Left cardiac atrium (tissue), 4 donors: ENCODE measurements at regions not wholly inside any gene's neighbourhood (a gene's known extent, or its start where the extent isn't known, plus 50 kb on each side); places are given as distances from the start of the nearest gene placed in this dataset.
A peak's percentile ranks its signal among the peaks of the same experiment; 100 is the strongest.
"Not testable (repeated sequence)": the region's sequence is repeated elsewhere in the genome, so short reads cannot be mapped to it uniquely, and the experiment has no call there.

Experiments used
- ATAC-seq, 2 donors: fragments of 200-7000 bp; cut with Tn5 transposase; one replicate each; pipeline ENCODE4 v1.9.1; 2020; ENCODE audit warnings: mild to moderate bottlenecking in 2 of 2, moderate library complexity in 2 of 2
- DNase-seq: peaks from one replicate; pipeline ENCODE4 v3.0.0-alpha.2; 2020
- intact Hi-C, 2 donors: fragments of 100-400 bp; cut with DNase I; formaldehyde crosslinking; loops; one replicate each; pipeline versions ENCODE4 v1.14.1 to v1.15.1; 2022 to 2023
- donor health status: DM: no; HTN: yes; CAD: no.
- donor health status: DM: no; HTN: yes; CAD: no; lungs with severe emphysema.
- donor health status: DM: yes; HTN: yes; CAD: no.
- donor health status: Dilated cardiomyopathy.

GRCh38 chr3:189375532-189375931, 203.8 kb downstream of the TPRG1 start:
- DNase-seq: no peak
- intact Hi-C loops: no loop called here
- no peak for ATAC-seq

GRCh38 chr3:189383630-189384029, 211.9 kb downstream of the TPRG1 start:
- intact Hi-C loops: no loop called here
- DNase-seq (no peak), ATAC-seq (no peak)

- ATAC-seq, DNase-seq, intact Hi-C loops: not testable (repeated sequence)
Observed at GRCh38 chr3:189385880-189386279, 214.1 kb downstream of the TPRG1 start.

- DNase-seq (no peak), ATAC-seq (no peak)
- intact Hi-C loops: no loop called here
Observed at GRCh38 chr3:189386739-189387138, 215.0 kb downstream of the TPRG1 start.

- no peak for DNase-seq
- no peak for ATAC-seq
- intact Hi-C loops: no loop called here
Observed at GRCh38 chr3:189389346-189389745, 217.6 kb downstream of the TPRG1 start.

GRCh38 chr3:189393598-189393997, 221.8 kb downstream of the TPRG1 start:
- intact Hi-C loops: no loop called here
- DNase-seq: no peak
- peak in 1 of 2 donors; percentile 33 for ATAC-seq

GRCh38 chr3:189394599-189395121, 222.9 kb downstream of the TPRG1 start:
- no peak for DNase-seq
- intact Hi-C loops: no loop called here
- ATAC-seq: no peak

GRCh38 chr3:189395825-189396224, 224.1 kb downstream of the TPRG1 start:
- intact Hi-C loops: no loop called here
- DNase-seq (no peak), ATAC-seq (no peak)

- intact Hi-C loops: no loop called here
- ATAC-seq (no peak), DNase-seq (no peak)
Observed at GRCh38 chr3:189398656-189399055, 226.9 kb downstream of the TPRG1 start.

- no peak for ATAC-seq
- intact Hi-C loops: no loop called here
- no peak for DNase-seq
Observed at GRCh38 chr3:189401196-189401595, 229.4 kb downstream of the TPRG1 start.

- ATAC-seq (no peak), DNase-seq (no peak)
- intact Hi-C loops: no loop called here
Observed at GRCh38 chr3:189403194-189403593, 228.0 kb upstream of the TP63 start.

- intact Hi-C loops: no loop called here
- no peak for DNase-seq
- ATAC-seq: no peak
Observed at GRCh38 chr3:189404024-189404423, 227.2 kb upstream of the TP63 start.

- DNase-seq (no peak), ATAC-seq (no peak)
- intact Hi-C loops: no loop called here
Observed at GRCh38 chr3:189404797-189405484, 226.2 kb upstream of the TP63 start.

- peak in 1 of 2 donors; percentile 84 for ATAC-seq
- DNase-seq: no peak
- intact Hi-C loops: no loop called here
Observed at GRCh38 chr3:189406148-189406547, 225.0 kb upstream of the TP63 start.

GRCh38 chr3:189410522-189410921, 220.7 kb upstream of the TP63 start:
- no peak for ATAC-seq
- no peak for DNase-seq
- intact Hi-C loops: no loop called here

- intact Hi-C loops: no loop called here
- ATAC-seq: no peak
- no peak for DNase-seq
Observed at GRCh38 chr3:189419038-189419437, 212.2 kb upstream of the TP63 start.

- intact Hi-C loops: no loop called here
- DNase-seq (no peak), ATAC-seq (no peak)
Observed at GRCh38 chr3:189419683-189420082, 211.5 kb upstream of the TP63 start.

- no peak for DNase-seq
- intact Hi-C loops: no loop called here
- ATAC-seq: no peak
Observed at GRCh38 chr3:189424922-189425321, 206.3 kb upstream of the TP63 start.

- ATAC-seq: no peak
- intact Hi-C loops: no loop called here
- DNase-seq: no peak
Observed at GRCh38 chr3:189429019-189429418, 202.2 kb upstream of the TP63 start.

GRCh38 chr3:189430166-189430565, 201.0 kb upstream of the TP63 start:
- ATAC-seq: no peak
- DNase-seq: no peak
- intact Hi-C loops: no loop called here

- ATAC-seq, DNase-seq, intact Hi-C loops: not testable (repeated sequence)
Observed at GRCh38 chr3:189442257-189442656, 188.9 kb upstream of the TP63 start.
